ENCODE measurements at regions not wholly inside any gene's neighbourhood (a gene's known extent, or its start where the extent isn't known, plus 50 kb on each side); places are given as distances from the start of the nearest gene placed in this dataset.

GRCh38 chr15:101578443-101578894 lies 73.7 kb downstream of the TM2D3 start (continued):
- TF ChIP-seq ZXDC (CRISPR knock-in tag; IDR thresholded peaks at IDR 0.05): no peak
- TF ChIP-seq ONECUT2 (CRISPR knock-in tag; IDR thresholded peaks at IDR 0.05): no peak
- no peak for TF ChIP-seq ETV6 (CRISPR knock-in tag; conservative IDR thresholded peaks at IDR 0.05)
- TF ChIP-seq KLF11 (CRISPR knock-in tag; IDR thresholded peaks at IDR 0.05): no peak
- TF ChIP-seq ZSCAN25 (CRISPR knock-in tag; IDR thresholded peaks at IDR 0.05): 0 out of 2 replicates have a peak, but pooled peaks have one; percentile 35
- no peak for TF ChIP-seq ZNF879 (CRISPR knock-in tag; IDR thresholded peaks at IDR 0.05)
- no peak for TF ChIP-seq ZNF724P (CRISPR knock-in tag; IDR thresholded peaks at IDR 0.05; ENCODE audit: borderline replicate concordance)
- TF ChIP-seq PAX8 (CRISPR knock-in tag; IDR thresholded peaks at IDR 0.05; ENCODE audit: borderline replicate concordance): no peak
- no peak for TF ChIP-seq EEA1 (CRISPR knock-in tag; IDR thresholded peaks at IDR 0.05; ENCODE audit: borderline replicate concordance)
- TF ChIP-seq EED (CRISPR knock-in tag; IDR thresholded peaks at IDR 0.05): no peak
- no peak for TF ChIP-seq KLF16 (CRISPR knock-in tag; IDR thresholded peaks at IDR 0.05)
- TF ChIP-seq REXO4 (CRISPR knock-in tag; IDR thresholded peaks at IDR 0.05; ENCODE audit: borderline replicate concordance): no peak
- TF ChIP-seq HDAC2 (CRISPR knock-in tag; IDR thresholded peaks at IDR 0.05): 0 out of 2 replicates have a peak, but pooled peaks have one; percentile 19
- TF ChIP-seq, protein P1, sequence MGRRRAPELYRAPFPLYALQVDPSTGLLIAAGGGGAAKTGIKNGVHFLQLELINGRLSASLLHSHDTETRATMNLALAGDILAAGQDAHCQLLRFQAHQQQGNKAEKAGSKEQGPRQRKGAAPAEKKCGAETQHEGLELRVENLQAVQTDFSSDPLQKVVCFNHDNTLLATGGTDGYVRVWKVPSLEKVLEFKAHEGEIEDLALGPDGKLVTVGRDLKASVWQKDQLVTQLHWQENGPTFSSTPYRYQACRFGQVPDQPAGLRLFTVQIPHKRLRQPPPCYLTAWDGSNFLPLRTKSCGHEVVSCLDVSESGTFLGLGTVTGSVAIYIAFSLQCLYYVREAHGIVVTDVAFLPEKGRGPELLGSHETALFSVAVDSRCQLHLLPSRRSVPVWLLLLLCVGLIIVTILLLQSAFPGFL (CRISPR knock-in tag; IDR thresholded peaks at IDR 0.05): no peak
- TF ChIP-seq ZNF296 (CRISPR knock-in tag; conservative IDR thresholded peaks at IDR 0.05): no peak
- TF ChIP-seq ZNF572 (CRISPR knock-in tag; IDR thresholded peaks at IDR 0.05): no peak
- TF ChIP-seq SMAD9 (CRISPR knock-in tag; IDR thresholded peaks at IDR 0.05): no peak
- TF ChIP-seq, protein P2, sequence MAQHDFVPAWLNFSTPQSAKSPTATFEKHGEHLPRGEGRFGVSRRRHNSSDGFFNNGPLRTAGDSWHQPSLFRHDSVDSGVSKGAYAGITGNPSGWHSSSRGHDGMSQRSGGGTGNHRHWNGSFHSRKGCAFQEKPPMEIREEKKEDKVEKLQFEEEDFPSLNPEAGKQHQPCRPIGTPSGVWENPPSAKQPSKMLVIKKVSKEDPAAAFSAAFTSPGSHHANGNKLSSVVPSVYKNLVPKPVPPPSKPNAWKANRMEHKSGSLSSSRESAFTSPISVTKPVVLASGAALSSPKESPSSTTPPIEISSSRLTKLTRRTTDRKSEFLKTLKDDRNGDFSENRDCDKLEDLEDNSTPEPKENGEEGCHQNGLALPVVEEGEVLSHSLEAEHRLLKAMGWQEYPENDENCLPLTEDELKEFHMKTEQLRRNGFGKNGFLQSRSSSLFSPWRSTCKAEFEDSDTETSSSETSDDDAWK (CRISPR knock-in tag; IDR thresholded peaks at IDR 0.05): no peak
- TF ChIP-seq, protein P3, sequence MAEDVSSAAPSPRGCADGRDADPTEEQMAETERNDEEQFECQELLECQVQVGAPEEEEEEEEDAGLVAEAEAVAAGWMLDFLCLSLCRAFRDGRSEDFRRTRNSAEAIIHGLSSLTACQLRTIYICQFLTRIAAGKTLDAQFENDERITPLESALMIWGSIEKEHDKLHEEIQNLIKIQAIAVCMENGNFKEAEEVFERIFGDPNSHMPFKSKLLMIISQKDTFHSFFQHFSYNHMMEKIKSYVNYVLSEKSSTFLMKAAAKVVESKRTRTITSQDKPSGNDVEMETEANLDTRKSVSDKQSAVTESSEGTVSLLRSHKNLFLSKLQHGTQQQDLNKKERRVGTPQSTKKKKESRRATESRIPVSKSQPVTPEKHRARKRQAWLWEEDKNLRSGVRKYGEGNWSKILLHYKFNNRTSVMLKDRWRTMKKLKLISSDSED (CRISPR knock-in tag; IDR thresholded peaks at IDR 0.05): no peak
- TF ChIP-seq NFKB2 (CRISPR knock-in tag; IDR thresholded peaks at IDR 0.05; ENCODE audit: borderline replicate concordance): no peak; the same call in 1 of the 2 replicates
- no peak for TF ChIP-seq ZNF160 (CRISPR knock-in tag; IDR thresholded peaks at IDR 0.05)
- no peak for TF ChIP-seq ZNF329 (CRISPR knock-in tag; IDR thresholded peaks at IDR 0.05; ENCODE audit: low read depth)
- no peak for TF ChIP-seq TP53 (CRISPR knock-in tag; conservative IDR thresholded peaks at IDR 0.05)
- TF ChIP-seq ZNF503 (CRISPR knock-in tag; IDR thresholded peaks at IDR 0.05): no peak
- TF ChIP-seq ZFP36L2 (CRISPR knock-in tag; IDR thresholded peaks at IDR 0.05): no peak
